Fibroblast of the aortic adventitia (primary cell): ENCODE measurements at regions not wholly inside any gene's neighbourhood (a gene's known extent, or its start where the extent isn't known, plus 50 kb on each side); places are given as distances from the start of the nearest gene placed in this dataset.

Experiments
- DNase-seq: peaks from one replicate; pipeline ENCODE4 v3.0.0-alpha.2; 2010; ENCODE audit warnings: low read depth
- H3K4me3 ChIP-seq: 2 replicates; pipeline ENCODE4 v1.5.1; 2011; ENCODE audit warnings: low read depth, mild to moderate bottlenecking, control low read depth, low read length, moderate library complexity
- TF ChIP-seq, protein P1 (sequence below): IDR thresholded peaks from 2 replicates; pipeline ENCODE4 v1.5.1; 2011; ENCODE audit warnings: mild to moderate bottlenecking, low read length, control low read depth, inconsistent platforms; ENCODE audit not compliant: insufficient read depth

DNA sequence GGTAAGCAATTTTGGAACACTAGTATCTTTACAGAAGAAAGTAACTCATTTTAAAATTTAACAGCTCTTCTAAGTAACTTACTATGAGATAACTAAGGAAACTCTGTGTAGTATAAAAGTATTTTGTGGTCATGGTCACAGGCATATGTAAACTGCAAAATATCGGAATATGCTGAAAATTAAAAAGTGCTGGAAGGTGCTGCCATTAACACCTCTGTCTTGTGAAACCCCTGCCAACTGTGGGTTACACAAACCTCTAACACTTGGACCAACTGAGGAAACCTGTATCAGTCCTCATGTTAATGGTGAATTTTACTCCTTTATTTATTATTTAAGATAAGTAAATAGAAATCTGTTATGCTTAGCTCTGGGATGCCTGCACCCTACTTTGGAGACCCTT is 206.7 kb downstream of the LACC1 start:
- H3K4me3 ChIP-seq: no peak overlapping the region
- no peak for DNase-seq
- TF ChIP-seq, protein P1, sequence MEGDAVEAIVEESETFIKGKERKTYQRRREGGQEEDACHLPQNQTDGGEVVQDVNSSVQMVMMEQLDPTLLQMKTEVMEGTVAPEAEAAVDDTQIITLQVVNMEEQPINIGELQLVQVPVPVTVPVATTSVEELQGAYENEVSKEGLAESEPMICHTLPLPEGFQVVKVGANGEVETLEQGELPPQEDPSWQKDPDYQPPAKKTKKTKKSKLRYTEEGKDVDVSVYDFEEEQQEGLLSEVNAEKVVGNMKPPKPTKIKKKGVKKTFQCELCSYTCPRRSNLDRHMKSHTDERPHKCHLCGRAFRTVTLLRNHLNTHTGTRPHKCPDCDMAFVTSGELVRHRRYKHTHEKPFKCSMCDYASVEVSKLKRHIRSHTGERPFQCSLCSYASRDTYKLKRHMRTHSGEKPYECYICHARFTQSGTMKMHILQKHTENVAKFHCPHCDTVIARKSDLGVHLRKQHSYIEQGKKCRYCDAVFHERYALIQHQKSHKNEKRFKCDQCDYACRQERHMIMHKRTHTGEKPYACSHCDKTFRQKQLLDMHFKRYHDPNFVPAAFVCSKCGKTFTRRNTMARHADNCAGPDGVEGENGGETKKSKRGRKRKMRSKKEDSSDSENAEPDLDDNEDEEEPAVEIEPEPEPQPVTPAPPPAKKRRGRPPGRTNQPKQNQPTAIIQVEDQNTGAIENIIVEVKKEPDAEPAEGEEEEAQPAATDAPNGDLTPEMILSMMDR: no peak

DNA sequence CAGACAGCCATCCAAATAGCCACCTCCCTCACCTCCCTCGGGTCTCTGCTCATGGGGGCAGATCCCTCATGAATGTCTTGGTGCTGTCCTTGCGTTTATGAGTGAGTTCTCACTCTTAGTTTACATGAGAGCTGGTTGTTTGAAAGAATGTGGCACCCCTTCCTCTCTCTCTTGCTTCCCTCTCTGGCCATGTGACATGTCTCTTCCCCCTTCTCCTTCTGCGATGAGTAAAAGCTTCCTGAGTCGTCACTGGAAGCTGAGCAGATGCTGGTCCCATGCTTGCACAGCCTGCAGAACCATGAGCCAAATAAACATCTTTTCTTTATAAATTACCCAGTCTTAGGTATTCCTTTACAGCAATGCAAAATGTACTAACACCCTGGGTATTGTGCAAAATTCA is 208.7 kb downstream of the LACC1 start:
- H3K4me3 ChIP-seq: no peak overlapping the region
- DNase-seq: no peak
- TF ChIP-seq, protein P1: no peak

- TF ChIP-seq, protein P1: no peak
- DNase-seq: no peak
- H3K4me3 ChIP-seq: no peak overlapping the region
These were observed 209.3 kb downstream of the LACC1 start for GRCh38 chr13:44088991-44089413.

GRCh38 chr13:44089452-44089851 is 209.7 kb downstream of the LACC1 start:
- no peak for DNase-seq
- TF ChIP-seq, protein P1: no peak
- H3K4me3 ChIP-seq: no peak overlapping the region

DNA sequence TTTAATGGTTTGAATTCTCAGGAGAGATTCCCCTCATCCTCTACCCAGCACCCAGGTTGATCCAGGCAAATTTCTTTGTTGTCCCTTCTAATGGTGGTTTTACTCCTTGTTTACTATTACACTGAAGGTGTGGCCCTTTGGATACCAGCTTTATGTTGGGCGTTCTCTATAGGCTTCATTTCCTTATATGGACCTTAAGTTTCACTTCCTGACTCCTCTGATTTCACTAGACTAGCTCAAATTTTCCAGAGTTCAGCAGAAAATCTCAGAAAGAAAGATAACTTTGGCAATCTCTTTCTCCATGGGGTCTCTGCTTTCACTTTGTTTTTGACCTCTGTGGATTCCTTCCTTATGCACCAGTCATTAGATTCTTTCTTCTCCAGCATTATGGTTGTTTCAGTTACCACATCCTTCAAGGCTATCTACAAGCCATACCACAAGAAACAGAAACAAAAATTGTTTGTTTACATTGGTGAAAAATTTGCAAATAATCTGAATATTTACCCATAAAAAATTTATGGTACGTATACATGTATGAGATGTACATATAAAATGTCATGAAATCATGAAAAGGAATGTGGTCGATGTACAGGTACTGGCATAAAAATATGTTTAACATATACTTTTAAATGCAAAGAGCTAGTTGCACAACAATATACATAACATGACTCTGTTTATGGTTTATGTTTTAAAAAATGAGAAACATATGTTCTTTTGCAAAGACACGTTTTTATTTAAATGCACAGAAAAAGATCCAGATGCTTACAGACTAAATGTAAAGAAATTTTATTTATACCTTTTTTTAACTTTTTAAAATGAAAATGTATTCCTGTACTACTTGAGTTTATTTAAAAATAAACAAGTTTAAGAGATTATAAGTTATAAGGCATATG is 212.6 kb downstream of the LACC1 start:
- no peak for DNase-seq
- no peak overlapping the region for H3K4me3 ChIP-seq
- TF ChIP-seq, protein P1: no peak

DNA sequence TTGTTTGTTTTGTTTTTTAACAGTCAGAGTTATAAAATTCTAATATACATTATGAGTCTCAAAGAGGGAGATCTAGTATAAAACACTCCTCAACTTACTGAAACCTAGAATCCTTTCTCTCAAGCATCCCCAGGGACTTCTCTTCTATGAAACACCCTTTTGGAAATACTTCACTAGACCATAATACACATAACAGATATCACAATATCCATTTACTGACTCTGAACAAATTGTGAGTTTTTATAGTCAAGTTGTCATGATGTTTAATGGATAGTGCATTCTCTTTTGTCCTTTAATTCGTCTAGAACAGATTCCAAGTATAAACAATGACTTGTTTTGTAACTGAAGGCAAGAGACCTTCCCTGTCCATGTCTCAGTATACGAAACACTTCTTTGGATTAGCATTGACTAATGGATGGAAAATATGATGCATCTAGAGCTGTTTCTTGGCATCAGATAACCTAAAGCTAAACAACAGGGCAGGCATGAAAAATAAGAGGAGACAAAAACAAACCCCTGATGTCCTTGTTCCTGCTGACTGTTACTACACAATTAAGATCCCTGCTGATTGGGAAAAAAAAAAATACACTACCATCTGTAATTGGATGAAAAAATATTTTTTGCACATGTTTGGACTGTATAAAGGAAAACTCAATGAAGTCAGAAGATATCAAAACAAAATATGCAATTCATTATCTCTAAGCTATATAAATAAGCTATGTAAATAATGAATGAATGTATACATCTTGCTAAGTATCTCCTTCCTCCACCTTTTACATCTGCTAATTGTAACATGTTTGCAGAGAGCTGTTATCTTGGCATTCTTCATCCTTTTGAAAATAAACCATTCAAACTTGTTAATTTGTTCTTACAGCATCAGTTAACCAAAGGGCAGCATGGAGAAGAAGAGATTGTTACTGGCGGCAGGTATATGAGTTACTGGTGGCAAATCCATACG is 214.2 kb downstream of the LACC1 start:
- DNase-seq: peak; percentile 15
- no peak overlapping the region for H3K4me3 ChIP-seq
- TF ChIP-seq, protein P1: no peak
